Activated CD8-positive, alpha-beta T cell treated with anti-CD3 and anti-CD28 coated beads for 36 hours (primary cell): ENCODE measurements at regions not wholly inside any gene's neighbourhood (a gene's known extent, or its start where the extent isn't known, plus 50 kb on each side); places are given as distances from the start of the nearest gene placed in this dataset.

Source experiments
- ATAC-seq: fragments of 200-7000 bp; cut with Tn5 transposase; one replicate; pipeline ENCODE4 v1.10.0; 2021; ENCODE audit warnings: mild to moderate bottlenecking, moderate library complexity
- CTCF ChIA-PET: fragments of 350-600 bp; sonication (Branson Sonifier 250); formaldehyde crosslinking; loops from one replicate; lab custom pipeline; 2021; ENCODE audit warnings: antibody characterized with exemption; lab: Charles Lee
- POLR2A ChIA-PET: fragments of 350-600 bp; sonication (Branson Sonifier 250); formaldehyde crosslinking; loops from one replicate; lab custom pipeline; 2021; ENCODE audit warnings: antibody characterized with exemption; lab: Charles Lee
- DNase-seq: peaks from one replicate; pipeline ENCODE4 v3.0.0-alpha.2; 2020
- H3K27ac Mint-ChIP-seq: one replicate; pipeline ENCODE4 v1.8.0; 2021; ENCODE audit warnings: mild to moderate bottlenecking, mixed read lengths
- H3K27me3 Mint-ChIP-seq: one replicate; pipeline ENCODE4 v1.8.0; 2021; ENCODE audit warnings: mixed read lengths
- H3K36me3 Mint-ChIP-seq: one replicate; pipeline ENCODE4 v1.8.0; 2021; ENCODE audit warnings: low read depth, mixed read lengths
- H3K4me1 Mint-ChIP-seq: one replicate; pipeline ENCODE4 v1.8.0; 2021; ENCODE audit warnings: low read depth, mixed read lengths
- H3K4me3 Mint-ChIP-seq: one replicate; pipeline ENCODE4 v1.8.0; 2021; ENCODE audit warnings: mild to moderate bottlenecking, moderate library complexity, mixed read lengths
- H3K9me3 Mint-ChIP-seq: one replicate; pipeline ENCODE4 v1.8.0; 2021; ENCODE audit warnings: mixed read lengths
- intact Hi-C: fragments of 100-400 bp; cut with micrococcal nuclease; formaldehyde crosslinking; loops from one replicate; pipeline ENCODE4 v1.10.0; 2022
- TF ChIP-seq, protein P1 (sequence below): fragments of 200-600 bp; IDR thresholded peaks from one replicate; pipeline ENCODE4 v1.8.0; 2022; ENCODE audit warnings: antibody characterized with exemption, mild to moderate bottlenecking

DNA sequence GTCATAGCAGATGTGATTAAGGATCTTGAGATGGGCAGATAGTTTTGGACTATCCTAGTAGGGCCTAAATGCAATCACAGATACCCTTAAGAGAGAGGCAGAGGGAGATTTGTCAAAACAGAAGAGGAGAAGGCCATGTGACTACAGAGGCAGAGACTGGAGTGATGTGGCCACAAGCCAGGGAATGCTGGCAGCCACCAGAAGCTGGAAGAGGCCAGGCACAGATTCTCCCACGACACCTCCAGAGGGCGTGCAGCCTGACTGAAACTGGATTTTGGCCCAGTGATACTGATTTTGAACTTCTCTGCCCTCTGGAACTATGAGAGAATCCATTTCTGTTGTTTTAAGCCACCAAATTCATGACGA is 52.1 kb upstream of the EPS8L3 start:
- no peaks in the 10 kb centered on the region for H3K36me3 Mint-ChIP-seq
- peaks cover 4% of the 10 kb centered on the region for H3K9me3 Mint-ChIP-seq
- H3K27me3 Mint-ChIP-seq = no peaks in the 10 kb centered on the region
- no peak for ATAC-seq
- CTCF ChIA-PET = no interaction called here
- POLR2A ChIA-PET = interaction anchor here (0.8 kb wide), 1 partner anchor 19 kb away, joined by 6 read pairs; no protein-coding TSS in a partner anchor
- DNase-seq = no peak
- peak overlapping the region; percentile 13 for H3K27ac Mint-ChIP-seq
- TF ChIP-seq, protein P1, sequence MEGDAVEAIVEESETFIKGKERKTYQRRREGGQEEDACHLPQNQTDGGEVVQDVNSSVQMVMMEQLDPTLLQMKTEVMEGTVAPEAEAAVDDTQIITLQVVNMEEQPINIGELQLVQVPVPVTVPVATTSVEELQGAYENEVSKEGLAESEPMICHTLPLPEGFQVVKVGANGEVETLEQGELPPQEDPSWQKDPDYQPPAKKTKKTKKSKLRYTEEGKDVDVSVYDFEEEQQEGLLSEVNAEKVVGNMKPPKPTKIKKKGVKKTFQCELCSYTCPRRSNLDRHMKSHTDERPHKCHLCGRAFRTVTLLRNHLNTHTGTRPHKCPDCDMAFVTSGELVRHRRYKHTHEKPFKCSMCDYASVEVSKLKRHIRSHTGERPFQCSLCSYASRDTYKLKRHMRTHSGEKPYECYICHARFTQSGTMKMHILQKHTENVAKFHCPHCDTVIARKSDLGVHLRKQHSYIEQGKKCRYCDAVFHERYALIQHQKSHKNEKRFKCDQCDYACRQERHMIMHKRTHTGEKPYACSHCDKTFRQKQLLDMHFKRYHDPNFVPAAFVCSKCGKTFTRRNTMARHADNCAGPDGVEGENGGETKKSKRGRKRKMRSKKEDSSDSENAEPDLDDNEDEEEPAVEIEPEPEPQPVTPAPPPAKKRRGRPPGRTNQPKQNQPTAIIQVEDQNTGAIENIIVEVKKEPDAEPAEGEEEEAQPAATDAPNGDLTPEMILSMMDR = no peak
- H3K4me3 Mint-ChIP-seq = no peak overlapping the region
- intact Hi-C loops = no loop called here
- no peaks in the 10 kb centered on the region for H3K4me1 Mint-ChIP-seq

DNA sequence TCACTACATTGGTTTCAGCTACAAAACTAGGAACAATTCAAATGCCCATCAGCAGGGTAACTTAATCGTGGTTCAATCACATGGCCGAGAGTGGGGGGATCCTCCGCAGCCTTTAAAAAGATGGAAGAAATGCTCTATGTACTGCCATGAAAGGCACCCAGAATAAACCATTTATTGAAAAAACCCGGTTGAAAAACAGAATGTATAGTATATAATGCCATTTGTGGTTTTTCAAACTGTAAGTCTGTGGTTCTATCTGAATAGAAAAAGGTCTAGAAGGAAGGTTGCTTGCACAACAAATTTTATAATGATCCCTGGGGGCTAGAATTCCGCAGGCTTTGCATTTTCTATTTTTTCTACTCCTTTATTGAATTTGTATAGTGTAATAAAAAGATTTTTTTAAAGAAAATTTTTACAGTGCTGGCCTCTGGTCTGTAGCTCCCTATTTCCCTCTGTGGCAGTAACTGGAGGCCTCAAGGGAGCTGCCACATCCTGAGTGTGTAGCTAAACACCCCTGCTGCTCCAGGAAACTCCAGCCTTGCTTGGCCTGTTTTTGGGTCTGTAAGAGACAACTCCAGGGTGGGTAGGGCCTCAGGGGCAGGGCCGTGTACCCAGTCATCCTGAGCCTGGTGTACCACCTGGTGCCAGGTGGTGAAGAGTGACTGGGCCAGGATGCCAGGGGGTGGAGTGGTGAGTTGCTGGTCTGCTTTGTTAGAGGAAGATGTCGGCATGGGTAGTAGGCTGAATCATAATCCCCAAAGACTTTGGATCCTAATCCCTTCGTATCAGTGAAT is 51.5 kb upstream of the EPS8L3 start:
- Mint-ChIP-seq H3K4me3 (no peak overlapping the region), H3K36me3 (no peaks in the 10 kb centered on the region), H3K9me3 (peaks cover 4% of the 10 kb centered on the region), H3K27me3 (no peaks in the 10 kb centered on the region), H3K27ac (no peak overlapping the region), H3K4me1 (no peaks in the 10 kb centered on the region)
- intact Hi-C loops = no loop called here
- DNase-seq = no peak
- TF ChIP-seq, protein P1 = no peak
- CTCF ChIA-PET = interaction anchor here (1.2 to 2.8 kb wide), 3 partner anchors 8 to 169 kb away, joined by 3 to 10 read pairs (median 4); partner anchors contain the start of gene AHCYL1
- no peak for ATAC-seq
- POLR2A ChIA-PET = interaction anchor here (0.6 to 0.8 kb wide), 2 partner anchors 18 to 28 kb away, joined by 3 to 6 read pairs; no protein-coding TSS in a partner anchor

DNA sequence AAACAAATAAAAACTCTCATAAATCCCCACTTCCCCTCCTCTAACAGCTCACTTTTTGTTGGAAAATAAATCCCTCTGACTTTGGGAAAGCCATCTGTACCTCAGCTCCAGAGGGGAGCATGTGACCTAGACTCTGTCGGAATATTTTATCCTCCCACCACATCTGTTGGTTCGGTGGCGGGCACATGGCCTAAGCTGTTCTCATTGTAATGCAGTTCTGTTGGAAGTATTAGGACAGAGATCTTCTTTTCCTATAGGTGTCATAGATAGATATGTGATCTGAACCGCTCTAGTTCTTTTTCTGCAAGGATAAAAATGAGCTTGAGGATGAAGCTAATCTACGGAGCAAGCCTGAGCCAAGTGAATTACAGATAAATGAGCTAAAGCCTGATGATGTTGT is 50.5 kb upstream of the EPS8L3 start:
- TF ChIP-seq, protein P1 = no peak
- H3K36me3 Mint-ChIP-seq = no peaks in the 10 kb centered on the region
- H3K27ac Mint-ChIP-seq = no peak overlapping the region
- ChIA-PET CTCF (interaction anchor here (1.2 to 2.8 kb wide), 3 partner anchors 9 to 170 kb away, joined by 3 to 10 read pairs (median 4); partner anchors contain the start of gene AHCYL1), POLR2A (interaction anchor here (0.6 kb wide), 1 partner anchor 27 kb away, joined by 3 read pairs; no protein-coding TSS in a partner anchor)
- intact Hi-C loops = no loop called here
- H3K4me3 Mint-ChIP-seq = no peak overlapping the region
- peaks cover 4% of the 10 kb centered on the region for H3K9me3 Mint-ChIP-seq
- H3K4me1 Mint-ChIP-seq = no peaks in the 10 kb centered on the region
- no peaks in the 10 kb centered on the region for H3K27me3 Mint-ChIP-seq
- DNase-seq (no peak), ATAC-seq (no peak)
